IPS-NIHi11 (cell line): ENCODE measurements at regions not wholly inside any gene's neighbourhood (a gene's known extent, or its start where the extent isn't known, plus 50 kb on each side); places are given as distances from the start of the nearest gene placed in this dataset.
A peak's percentile ranks its signal among the peaks of the same experiment; 100 is the strongest.

Source experiments
- DNase-seq: peaks from one replicate; pipeline ENCODE4 v3.0.0; 2012; ENCODE audit warnings: mixed read lengths, low spot score

DNA sequence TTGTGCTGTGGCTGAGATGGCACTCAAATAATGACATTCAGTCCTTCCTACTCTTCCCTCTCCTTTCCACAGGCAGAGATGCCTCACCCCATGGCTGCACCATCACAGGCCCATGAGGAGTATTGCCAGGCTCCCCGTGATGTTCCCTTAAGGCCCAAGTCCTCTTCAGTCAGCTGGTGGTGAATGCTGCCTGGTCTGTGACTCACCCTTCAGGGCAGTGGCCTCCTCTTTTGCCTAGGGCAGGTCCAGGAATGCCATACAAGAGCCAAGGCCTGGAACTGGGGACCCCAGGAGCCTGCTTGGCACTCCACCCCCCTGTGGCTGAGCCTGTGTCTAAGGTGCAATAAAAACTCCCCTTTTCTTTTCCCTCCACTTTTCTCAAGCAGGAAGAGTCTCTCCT is 144.2 kb upstream of the GEMIN8 start:
- DNase-seq, result no peak

DNA sequence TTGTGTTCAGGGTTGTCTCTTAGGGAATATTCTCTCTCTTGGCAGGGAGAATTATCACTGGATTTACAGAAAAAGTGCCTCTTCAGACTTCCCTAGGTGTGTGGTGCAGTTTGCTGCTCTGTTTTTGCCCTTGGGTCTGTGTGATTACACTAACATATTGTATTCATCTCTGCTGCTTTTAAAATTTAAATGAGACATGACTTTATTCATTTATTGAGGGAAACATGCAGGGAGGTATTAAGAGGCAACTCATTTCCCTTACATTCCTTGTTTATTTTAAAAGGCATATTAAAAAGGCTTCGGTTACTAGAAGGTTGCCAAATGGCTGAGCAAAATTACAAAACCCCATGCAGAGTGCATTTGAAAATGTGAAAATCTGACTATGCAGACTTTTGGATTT is 135.1 kb upstream of the GEMIN8 start:
- no peak for DNase-seq

DNA sequence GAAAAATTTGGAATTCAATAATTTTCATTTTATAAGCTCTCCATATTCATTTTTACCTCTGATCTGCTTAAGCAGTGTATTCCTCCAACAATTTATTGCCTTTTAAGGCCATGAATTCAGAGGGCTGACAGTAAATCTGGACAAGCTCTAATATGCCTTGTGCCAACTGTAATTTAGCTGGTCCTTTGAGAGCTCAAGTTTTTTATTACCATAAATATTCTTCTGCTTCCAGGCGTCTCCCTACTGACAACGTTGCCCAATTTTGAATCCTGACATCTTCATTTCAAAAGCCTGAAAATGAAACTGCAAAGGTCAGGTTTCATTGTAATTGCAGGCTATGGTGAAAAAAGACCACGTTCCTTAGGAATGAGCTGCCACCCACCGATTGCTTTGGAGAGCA is 95.8 kb upstream of the GEMIN8 start:
- DNase-seq, result no peak

DNA sequence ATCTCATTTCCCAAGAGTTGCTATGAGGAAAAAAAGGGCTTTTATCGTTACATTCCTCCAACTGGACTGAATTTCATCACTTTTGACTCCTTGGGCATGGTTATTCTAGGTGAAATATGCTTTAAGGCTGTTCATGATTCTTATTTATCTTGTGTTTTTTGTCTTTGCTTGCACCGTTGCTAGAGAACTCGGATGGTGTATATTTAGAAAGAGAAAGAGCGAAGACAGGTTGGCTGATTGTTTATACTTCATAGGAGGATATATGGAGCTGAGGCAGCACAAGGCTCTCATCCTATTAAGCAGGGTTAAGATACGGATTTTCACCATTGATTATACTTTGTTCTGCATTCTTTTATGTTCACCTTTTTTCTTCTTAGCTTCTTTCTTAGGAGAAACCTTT is 94.9 kb upstream of the GEMIN8 start:
- no peak for DNase-seq

DNA sequence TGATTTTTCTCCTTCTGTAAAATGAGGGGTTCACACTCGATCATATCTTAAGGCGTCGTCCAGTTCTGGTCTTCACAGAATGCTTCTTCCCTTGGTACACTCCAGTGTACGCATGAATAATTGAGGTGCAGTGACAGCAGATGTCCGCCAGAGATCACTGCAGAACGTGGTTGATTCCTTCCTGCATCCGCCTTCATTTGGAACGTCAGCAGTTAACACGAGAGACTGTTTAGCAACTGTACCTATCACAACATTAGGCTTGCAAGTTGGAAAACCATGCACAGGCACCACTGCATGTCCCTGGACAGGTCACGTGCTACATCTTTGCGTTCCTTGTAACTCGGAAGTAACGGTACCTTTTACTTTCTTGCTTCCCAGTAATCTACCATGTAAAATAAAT is 66.0 kb upstream of the GEMIN8 start:
- peak; percentile 47 for DNase-seq

DNA sequence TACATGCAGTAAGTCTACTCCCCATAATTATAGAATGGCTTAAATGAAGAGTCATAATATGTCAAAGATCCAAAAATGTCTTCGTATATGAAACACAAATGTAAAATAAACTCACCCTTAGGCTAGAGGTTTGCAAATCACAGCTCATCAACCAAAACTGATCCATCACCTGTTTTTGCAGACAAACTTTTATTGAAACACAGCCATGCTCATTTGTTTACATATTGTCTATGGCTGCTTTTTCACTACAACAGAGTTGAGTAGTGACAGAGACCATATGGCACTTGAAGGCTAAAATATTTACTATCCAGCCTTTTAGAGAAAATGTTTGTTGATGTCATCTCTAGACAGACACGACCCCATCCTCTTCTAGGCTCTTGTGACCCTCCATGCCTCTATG is 64.5 kb upstream of the GEMIN8 start:
- DNase-seq, result no peak

DNA sequence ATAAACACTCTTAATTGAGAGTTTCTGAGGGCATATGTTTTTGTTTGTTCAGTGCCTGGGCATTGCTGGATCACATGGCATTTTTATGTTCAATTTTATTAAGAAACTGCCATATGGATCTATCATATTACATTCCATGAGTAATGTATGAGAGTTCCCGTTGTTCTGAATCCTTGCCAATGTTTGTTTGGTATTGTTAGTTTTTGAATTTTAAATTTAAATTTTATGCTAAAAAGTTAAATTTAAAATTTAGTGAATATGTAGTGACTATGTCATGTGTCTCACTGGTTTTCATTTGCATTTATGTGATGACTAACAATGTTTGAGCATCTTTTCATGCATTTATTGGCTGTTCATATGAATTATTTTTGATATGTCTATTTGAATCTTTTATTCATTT is 54.8 kb upstream of the GEMIN8 start:
- no peak for DNase-seq

DNA sequence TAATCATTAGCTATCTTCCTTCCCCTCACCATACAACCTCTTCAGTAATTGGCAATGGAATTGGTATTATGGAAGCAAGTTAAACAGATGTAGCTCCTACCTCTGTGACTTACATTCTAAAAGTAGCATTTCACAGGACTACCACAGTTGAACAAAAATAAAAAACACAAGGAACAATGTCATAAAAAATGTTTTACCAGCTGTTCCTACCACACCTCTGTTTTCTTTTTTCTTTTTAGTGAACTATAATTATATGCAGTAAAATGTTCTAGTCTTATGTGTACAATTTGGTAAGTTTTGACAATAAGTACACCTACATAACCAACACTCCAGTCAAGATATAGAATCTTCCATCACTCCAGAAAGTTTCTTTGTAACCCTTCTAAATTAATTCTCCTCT is 54.1 kb upstream of the GEMIN8 start:
- no peak for DNase-seq

DNA sequence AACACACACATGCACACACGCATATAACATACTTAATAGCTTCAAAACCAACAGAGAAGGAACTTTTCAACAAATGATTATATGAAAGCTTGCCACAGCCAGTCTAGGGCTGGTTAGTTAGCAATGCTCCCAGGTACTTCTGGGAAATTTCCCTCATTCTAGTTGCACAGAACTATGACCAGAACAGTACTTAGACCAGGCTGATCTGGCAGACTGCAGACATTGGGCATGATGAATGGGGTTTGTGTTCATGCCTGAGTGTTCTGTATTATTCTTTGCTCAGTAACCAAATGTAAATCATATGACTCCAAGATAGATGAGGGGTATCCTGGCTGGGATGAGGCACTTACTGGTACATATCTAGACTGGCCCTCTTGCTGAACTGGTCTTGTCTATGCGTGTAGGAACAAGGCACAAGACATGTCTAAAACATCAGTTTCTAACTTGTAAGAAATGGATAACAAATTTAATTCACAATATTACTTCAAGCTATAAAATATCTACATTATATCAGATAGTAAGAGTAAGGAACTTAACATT is 50.3 kb upstream of the GEMIN8 start:
- no peak for DNase-seq
